Stromal cell of bone marrow (primary cell): ENCODE measurements at regions not wholly inside any gene's neighbourhood (a gene's known extent, or its start where the extent isn't known, plus 50 kb on each side); places are given as distances from the start of the nearest gene placed in this dataset.

Source experiments
- DNase-seq: peaks from one replicate; pipeline ENCODE4 v3.0.0-alpha.2; 2012; ENCODE audit warnings: low read depth

DNA sequence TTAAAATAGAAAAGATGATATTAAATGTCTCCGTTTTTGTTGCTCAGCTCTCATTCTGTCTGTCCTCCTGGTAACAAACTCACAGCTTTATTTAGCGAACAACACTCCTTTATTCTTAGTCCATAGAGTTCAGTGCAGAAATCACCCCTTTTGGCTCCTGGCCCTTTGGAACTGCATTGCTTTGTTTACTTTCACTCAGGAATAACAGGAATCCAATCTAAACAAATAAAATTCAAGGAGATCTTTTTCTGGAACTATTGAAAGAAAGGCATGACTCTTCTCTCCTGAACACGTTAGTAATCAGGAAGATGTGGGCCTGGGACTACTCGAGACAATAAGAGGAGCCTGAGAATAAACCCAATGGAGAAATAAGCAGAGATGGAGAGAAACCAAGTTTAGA, 409.2 kb downstream of the DIPK2A start:
- DNase-seq: no peak

GRCh38 chr3:144381607-144382006, 410.0 kb downstream of the DIPK2A start:
- no peak for DNase-seq

GRCh38 chr3:144384241-144384979, 412.8 kb downstream of the DIPK2A start:
- DNase-seq: no peak

- DNase-seq: no peak
Measured at GRCh38 chr3:144390786-144391185, 419.2 kb downstream of the DIPK2A start.

- no peak for DNase-seq
Measured at GRCh38 chr3:144391236-144391635, 419.6 kb downstream of the DIPK2A start.

- DNase-seq: peak; percentile 0
Measured at GRCh38 chr3:144394032-144394431, 422.4 kb downstream of the DIPK2A start.

DNA sequence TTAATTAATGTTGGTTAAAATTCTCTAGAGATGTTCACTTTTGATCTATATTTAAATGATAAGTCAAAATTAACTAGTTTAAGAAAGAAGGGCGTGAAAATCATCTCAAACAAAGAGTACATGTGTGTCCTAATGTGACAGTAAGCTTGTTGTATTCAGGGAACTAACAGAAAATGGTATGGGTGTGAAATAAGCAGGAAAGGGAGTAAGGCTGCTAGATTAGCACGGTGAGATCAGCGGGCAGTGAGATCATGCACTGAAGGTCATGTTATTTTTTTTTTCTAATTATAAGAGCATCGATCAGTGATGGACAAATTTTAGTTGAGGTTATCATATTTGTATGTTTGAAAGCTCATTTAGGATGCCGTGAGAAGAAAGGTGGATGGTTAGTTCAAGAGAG, 430.8 kb downstream of the DIPK2A start:
- DNase-seq: no peak

- no peak for DNase-seq
Measured at GRCh38 chr3:144403040-144403457, 431.4 kb downstream of the DIPK2A start.

DNA sequence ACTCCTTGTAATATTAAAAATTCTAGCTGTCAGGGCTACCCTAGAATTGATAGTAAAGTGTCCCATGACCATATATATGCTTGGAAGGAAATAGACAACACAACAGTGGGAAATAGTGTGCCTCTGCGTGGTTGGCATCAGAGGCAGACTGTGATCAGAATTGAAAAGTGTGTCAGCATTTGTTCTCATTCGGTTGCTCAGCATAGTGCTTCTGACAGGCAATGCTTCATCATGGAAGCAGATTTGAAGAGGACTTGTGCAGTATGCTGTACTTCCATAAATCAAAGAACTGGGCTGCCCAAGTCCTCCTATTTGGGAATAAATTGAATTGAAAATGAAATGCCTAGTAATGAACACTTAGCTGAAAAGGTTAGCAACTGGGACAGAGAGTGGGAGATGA, 435.7 kb downstream of the DIPK2A start:
- no peak for DNase-seq

DNA sequence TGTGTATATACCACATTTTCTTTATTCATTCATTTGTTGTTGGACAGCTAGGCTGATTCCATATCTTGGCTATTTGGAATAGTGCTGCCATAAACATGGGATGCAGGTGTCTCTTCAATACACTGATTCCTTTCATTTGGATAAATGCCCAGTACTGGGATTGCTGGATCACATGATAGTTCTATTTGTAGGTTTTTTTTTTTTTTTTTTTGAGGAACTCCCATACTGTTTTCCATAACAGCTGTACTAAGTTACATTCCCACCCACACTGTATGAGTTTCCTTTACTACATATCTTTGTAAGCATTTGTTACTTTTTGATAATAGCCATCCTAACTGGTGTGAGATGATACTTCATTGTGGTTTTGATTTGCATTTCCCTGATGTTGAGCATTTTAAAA, 437.7 kb downstream of the DIPK2A start:
- no peak for DNase-seq

DNA sequence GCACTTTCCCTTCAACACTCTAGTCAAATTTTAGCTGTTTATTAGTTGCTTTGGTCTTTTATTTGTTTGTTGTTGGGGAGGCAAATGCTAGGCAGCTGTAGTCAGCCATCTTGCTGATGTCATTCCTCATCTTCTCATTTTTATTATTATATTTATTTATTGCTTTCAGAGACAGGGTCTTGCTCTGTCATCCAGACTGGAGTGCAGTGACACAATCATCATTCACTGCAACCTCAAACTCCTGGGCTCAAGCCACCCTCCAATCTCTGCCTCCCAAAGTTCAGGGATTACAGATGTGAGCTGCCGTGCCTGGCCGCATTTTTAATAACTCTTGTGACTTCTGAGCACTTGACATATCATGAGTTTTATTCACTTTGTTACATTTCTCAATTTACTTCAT, 441.4 kb downstream of the DIPK2A start:
- no peak for DNase-seq

GRCh38 chr3:144415492-144415891, 443.9 kb downstream of the DIPK2A start:
- DNase-seq: no peak

DNA sequence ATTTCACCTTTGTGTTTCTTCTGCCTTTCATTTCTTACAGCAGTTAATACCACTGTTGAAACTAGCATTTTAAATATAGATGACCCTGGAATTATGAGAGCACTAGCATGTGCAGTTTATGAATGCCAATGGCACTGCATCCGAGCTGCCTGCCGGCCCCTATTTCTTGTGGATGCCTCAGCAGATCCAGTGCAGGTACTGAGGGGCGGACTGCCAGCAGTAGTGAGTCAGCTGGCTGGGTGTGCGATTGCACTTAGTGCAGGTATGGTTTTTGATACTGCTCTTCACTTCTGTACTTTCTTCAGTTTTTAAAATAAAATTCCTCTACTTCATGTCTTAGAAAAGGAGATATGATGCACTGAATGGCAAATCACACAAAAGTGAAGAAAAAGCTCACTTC, 453.0 kb downstream of the DIPK2A start:
- no peak for DNase-seq

- DNase-seq: no peak
Measured at GRCh38 chr3:144426366-144426765, 454.7 kb downstream of the DIPK2A start.

DNA sequence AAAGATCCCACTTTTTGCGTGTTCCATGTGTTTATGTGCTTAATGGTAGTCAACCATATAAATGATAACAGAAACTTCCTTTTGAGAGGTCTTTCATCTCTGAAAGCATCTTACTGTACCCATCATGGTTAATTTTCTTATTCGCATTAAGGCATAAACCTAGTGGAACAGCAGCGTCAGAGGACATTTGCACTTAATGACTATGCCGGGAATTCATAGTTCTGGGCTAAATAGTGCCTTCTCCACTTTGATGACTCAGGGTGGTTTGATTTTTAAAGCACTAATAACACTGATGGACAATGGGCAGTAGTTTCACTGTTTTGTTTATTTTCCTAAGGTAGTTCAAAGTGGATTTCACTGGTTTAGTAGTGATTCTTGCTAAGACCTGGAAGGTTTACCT, 455.3 kb downstream of the DIPK2A start:
- no peak for DNase-seq

DNA sequence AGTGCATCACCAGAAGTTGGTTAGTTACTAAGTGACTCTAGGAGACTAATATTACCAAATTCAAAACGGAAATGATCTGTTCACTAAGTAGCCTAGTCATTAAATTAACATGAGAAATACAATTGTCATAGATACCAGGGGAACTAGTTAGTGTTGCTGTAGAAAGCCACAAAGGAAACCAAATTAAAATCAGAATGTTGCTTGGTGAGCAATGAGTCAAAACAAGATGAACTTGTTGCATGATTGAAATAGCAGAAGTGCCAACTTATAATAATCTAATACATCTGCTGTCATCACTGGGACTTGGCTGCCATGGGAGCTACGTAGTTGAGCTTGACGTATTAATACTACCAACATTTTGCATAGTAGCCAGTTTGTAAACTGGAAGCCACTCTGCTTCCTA, 458.1 kb downstream of the DIPK2A start:
- no peak for DNase-seq

DNA sequence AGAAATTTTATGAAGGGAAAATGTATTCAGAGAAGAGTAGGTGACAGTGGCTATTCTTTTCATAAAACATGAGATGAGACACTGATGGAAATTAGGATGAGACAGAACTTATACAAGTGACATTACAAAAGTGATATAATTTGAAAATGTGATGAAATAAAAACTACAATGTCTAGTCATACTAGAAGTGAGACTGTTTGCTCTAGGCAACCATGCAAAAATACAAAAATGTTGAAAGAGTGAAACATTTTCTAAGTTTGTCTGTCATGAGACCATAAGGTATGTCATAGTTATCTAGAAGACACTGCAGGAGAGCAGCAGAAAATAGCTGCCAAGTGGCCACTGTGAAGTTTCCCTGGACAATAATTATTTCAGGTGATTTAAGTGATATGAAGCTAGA, 459.5 kb downstream of the DIPK2A start:
- DNase-seq: no peak

DNA sequence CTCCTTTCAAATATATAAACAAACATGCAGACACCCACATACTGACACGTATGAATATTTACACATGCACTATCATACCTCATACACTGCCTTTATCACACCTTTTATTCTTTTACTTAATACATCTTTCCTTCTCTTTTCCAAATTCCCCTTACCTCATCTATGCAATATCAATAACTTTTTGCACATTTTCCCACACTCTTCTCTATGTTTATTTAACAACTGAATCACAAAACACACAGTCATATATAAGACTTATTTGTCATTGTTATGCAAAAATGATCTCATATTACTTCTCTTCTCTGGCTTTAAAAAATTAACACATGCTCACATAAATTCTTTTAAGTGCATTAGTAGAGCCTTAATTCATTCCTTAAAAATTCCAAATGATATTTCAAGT, 461.4 kb downstream of the DIPK2A start:
- DNase-seq: no peak

DNA sequence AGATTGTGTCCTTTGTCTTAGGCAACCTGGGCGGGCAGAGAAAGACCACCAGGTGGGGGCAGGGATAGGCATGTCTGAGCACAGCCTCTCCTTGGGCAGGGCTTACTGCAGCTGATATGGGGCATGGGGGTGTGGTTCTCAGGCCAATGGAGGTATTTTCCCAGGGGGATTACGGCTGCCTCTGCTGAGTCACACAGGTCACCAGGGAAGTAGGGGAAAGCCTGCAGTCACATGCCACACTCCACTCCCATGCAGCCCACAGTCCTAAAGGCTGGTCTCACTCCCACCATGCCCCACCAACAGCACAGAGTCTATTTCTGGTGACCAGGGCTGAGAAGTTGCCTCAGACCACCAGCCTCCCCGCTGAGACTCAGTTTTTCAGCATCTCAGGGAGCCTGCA, 466.4 kb downstream of the DIPK2A start:
- no peak for DNase-seq

DNA sequence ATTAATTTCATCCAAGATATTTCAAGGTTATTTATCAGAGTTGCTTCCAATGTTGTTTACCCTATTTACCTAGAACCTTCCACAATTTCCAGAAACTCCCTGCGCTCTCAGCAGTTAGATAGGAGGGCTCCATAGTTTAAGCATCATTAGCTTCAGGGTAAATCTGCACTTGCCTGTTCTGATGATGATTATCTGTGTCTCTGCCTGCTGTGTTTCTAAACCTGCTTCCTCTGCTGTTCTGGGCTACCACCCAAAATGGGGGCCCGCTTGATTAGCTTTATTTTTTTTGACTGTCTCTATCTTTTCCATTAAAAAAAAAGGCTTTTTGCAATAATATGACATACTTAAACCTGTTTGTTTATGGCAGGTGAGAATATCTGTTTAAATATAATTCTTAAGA, 472.4 kb downstream of the DIPK2A start:
- DNase-seq: no peak

DNA sequence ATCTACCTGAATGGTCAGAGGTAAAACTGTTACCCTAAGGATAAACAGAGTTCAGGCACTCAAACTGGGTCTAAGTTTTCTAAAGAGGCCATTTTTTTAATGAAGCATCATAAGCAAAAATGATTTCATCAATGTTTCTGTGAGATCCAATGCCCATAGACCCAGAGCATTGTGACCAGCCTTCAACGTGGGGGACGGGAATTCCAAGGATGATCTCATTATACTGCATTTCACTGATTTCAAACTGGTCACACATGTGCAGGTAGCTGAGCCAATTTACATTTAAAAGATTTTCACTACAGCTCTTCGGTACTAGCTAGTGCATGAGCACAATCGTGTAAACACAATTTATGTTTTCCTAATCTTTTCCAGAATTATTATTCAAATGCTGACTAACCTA, 472.9 kb downstream of the DIPK2A start:
- no peak for DNase-seq

DNA sequence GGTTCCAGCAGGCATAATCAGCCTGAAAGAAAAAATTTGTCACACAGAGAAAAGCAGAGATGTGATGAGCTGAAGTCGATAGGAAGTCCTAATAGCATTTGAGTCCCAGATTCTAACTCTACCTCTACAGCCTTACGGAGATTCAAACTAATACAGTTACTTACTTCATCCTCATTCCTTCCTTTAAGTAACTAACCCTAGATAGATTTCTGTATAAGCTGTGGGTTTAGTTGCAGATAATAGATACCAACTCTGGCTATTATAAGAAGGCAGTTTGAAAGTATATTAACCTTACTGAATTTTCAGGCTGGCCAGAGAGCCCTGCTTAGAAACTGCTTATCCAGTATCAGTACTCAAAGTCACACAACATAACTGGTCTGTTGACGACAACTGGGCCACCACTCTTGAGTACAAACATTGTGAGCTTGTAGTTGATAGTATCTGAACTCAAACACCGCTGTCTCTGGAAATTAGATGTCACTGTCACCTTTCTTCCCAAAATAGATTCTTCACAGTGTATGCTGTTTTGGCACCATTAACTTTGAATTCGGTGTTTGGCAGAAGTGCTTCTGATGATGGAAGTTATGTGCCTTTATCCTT, 484.3 kb downstream of the DIPK2A start:
- no peak for DNase-seq

DNA sequence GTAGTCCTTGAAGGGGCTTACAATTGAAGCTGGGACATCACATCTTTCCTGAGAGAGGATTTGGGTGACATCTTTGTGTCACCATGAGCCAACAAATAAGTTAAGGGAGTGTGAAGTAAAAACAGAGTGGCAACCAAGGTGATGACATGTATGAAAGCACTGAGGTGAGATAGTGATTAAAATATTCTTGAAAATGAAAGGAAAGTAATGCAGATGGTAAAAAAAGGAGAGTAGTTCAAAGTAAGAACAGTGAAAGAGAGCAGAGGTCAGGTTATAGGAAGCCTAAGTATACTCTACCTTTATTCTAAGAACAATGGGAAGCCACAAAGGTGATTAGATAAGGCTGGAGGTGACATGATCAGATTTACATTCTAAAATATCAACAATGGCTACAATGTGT, 486.1 kb downstream of the DIPK2A start:
- DNase-seq: no peak

DNA sequence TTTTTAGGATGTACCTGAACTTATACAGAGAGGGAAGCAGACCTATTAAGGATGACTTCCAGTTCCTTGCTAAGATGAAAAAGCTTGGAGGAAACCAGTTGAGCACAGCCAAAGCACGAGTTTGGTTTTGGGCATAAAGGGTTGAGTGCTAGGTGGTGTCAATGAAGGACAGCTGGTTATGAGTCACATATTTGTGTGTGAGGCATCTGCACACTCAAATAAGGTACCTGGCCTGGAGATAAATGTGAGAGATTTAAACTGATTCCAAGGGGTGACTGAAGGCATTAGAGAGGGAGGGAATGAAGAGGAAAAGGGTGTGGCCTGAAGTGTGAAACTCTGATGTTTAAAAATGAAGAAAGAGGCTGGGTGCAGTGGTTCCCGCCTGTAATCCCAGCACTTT, 486.7 kb downstream of the DIPK2A start:
- no peak for DNase-seq
